ENCODE measurements at regions not wholly inside any gene's neighbourhood (a gene's known extent, or its start where the extent isn't known, plus 50 kb on each side); places are given as distances from the start of the nearest gene placed in this dataset.

DNA sequence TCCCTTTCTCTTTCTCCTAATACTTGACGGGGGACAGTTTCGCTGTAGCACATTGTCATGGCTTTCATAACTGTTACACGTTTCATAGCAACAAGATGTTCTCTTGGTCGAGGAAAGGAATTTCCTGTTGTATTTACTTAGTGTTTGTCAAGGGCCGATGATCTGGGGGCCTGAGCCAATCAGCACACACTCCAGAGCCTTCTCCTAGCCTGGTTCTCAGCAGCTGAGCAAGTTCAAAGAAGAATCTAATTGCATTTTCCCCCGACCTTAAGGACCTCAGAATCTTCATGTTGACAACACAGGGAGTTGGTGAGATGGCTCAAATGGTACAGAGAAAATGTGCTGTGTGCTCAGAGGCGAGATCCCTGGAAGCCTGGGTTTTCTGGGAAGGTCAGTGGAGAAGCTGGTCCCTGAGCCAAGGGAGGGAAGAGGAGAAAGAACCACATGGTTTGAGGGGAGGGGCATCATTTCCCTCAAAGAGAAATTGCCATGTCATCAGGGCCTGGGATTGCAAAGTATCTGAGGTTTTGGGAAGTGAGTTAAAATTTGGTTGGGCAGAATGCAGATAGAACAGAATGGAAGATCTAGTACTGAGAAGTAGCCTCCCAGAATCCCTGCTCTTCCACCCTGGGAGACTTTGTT, 76.9 kb upstream of the AGAP1 start:
- no peak for TF ChIP-seq CTCF (IDR thresholded peaks at IDR 0.05; ENCODE audit: low read length)
- no peak for TF ChIP-seq EZH2phosphoT487 (IDR thresholded peaks at IDR 0.05; ENCODE audit: low read length)

All from MM.1S (cell line).